ENCODE measurements at regions not wholly inside any gene's neighbourhood (a gene's known extent, or its start where the extent isn't known, plus 50 kb on each side); places are given as distances from the start of the nearest gene placed in this dataset.
A peak's percentile ranks its signal among the peaks of the same experiment; 100 is the strongest.

DNA sequence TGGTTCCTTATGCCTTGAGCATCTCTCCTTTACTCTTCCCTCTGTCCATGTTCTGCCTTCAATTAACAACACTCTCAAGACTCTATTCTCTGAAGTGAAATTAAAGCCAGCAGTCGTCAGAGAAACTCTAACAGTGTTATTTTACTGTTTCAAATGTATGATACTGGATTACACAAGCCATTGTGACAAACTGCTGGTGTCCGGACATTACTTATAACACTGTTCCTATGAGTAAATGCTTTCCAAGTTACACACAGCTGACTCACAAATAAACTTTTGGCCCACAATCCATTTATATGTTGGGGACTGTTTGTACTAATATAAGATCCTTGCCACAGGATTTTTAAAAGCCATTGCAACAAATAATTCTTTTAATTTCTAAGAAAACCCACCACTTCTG lies 63.2 kb upstream of the GHR start:
- DNase-seq (ENCODE audit: low spot score) = peak; percentile 17

- no peak for DNase-seq (ENCODE audit: low spot score)
Observed at GRCh38 chr5:42360616-42361314, 62.5 kb upstream of the GHR start.

GRCh38 chr5:42361315-42361688 lies 61.9 kb upstream of the GHR start:
- DNase-seq (ENCODE audit: low spot score) = no peak

DNA sequence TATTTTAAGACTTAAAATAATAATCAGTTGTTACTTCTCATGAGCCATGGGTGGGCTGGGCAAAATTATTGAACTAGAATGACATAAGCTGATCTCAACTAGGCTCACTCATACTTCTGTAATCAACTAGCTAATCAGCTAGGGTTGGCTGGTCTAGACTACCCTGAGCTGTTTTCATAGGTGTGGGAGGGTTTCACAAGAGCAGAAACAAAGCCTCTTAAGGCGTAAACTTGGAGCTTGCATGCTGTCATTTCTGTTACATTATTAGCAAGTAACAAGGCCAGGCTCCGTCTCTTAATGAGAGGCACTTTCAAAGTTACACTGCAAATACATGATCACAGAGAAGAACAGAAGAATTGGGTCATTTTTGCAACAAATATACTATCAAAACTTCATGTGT lies 57.2 kb upstream of the GHR start:
- DNase-seq (ENCODE audit: low spot score) = no peak
